HEK293 (cell line): ENCODE measurements at regions not wholly inside any gene's neighbourhood (a gene's known extent, or its start where the extent isn't known, plus 50 kb on each side); places are given as distances from the start of the nearest gene placed in this dataset.

Experiments used
- CTCF ChIA-PET: fragments of 350-600 bp; formaldehyde crosslinking; extraction: SDS; loops from one replicate; lab custom pipeline; 2021; ENCODE audit warnings: antibody characterized with exemption; lab: Yijun Ruan, JAX
- POLR2A ChIA-PET: fragments of 300-600 bp; formaldehyde crosslinking; extraction: SDS; loops from one replicate; lab custom pipeline; 2020; ENCODE audit warnings: antibody characterized with exemption, inconsistent platforms; lab: Yijun Ruan, JAX
- H3K27ac ChIP-seq: fragments of 200-500 bp; sonication (Bioruptor generic); 2 replicates; pipeline ENCODE4 v1.5.1; 2014; ENCODE audit warnings: low read depth, low read length, control low read depth, inconsistent platforms; ENCODE audit errors: extremely low read depth
- H3K36me3 ChIP-seq, 2 experiments: fragments of 200-500 bp in 1 of 2; sonication (Bioruptor generic) in 1 of 2; 1 replicate in 1 of 2; 2 replicates in 1 of 2; pipeline ENCODE4 v1.5.1; 2014 to 2017; ENCODE audit warnings: inconsistent platforms in 2 of 2, low read length in 2 of 2; ENCODE audit not compliant: control insufficient read depth in 2 of 2, insufficient read depth in 1 of 2
- H3K4me1 ChIP-seq: fragments of 200-500 bp; sonication (Bioruptor generic); 2 replicates; pipeline ENCODE4 v1.5.1; 2014; ENCODE audit warnings: mild to moderate bottlenecking, low read length, inconsistent platforms; ENCODE audit not compliant: control insufficient read depth, insufficient read depth
- H3K4me3 ChIP-seq: 2 replicates; pipeline ENCODE4 v1.5.1; 2011; ENCODE audit warnings: low read depth, mild to moderate bottlenecking, control low read depth, low read length, moderate library complexity
- H3K9me3 ChIP-seq: fragments of 200-500 bp; sonication (Bioruptor generic); 2 replicates; pipeline ENCODE4 v1.5.1; 2014; ENCODE audit warnings: low read depth, low read length, inconsistent platforms; ENCODE audit not compliant: control insufficient read depth, insufficient read depth
- KLF16 ChIP-seq: fragments of 450-650 bp; formaldehyde crosslinking; IDR thresholded peaks from 2 replicates; pipeline ENCODE4 v1.5.1; 2017; ENCODE audit warnings: missing biosample characterization, missing genetic modification characterization
- OVOL3 ChIP-seq: fragments of 450-650 bp; formaldehyde crosslinking; IDR thresholded peaks from 2 replicates; pipeline ENCODE4 v1.5.1; 2016; ENCODE audit warnings: missing biosample characterization, missing genetic modification characterization
- PRDM2 ChIP-seq: fragments of 450-650 bp; formaldehyde crosslinking; IDR thresholded peaks from 2 replicates; pipeline ENCODE4 v1.5.1; 2016; ENCODE audit warnings: missing biosample characterization, missing genetic modification characterization, borderline replicate concordance
- REPIN1 ChIP-seq: fragments of 450-650 bp; formaldehyde crosslinking; IDR thresholded peaks from 2 replicates; pipeline ENCODE4 v1.5.1; 2017; ENCODE audit warnings: missing biosample characterization, missing genetic modification characterization, low read depth
- SP2 ChIP-seq: fragments of 450-650 bp; formaldehyde crosslinking; IDR thresholded peaks from 2 replicates; pipeline ENCODE4 v1.5.1; 2016; ENCODE audit warnings: missing biosample characterization, missing genetic modification characterization
- ZBTB11 ChIP-seq: fragments of 450-650 bp; formaldehyde crosslinking; conservative IDR thresholded peaks from 2 replicates; pipeline ENCODE4 v1.5.1; 2016; ENCODE audit warnings: low read depth, missing biosample characterization, missing genetic modification characterization
- ZEB2 ChIP-seq: fragments of 450-650 bp; formaldehyde crosslinking; IDR thresholded peaks from 2 replicates; pipeline ENCODE4 v1.5.1; 2016; ENCODE audit warnings: missing biosample characterization, missing genetic modification characterization
- ZFP3 ChIP-seq: fragments of 450-650 bp; formaldehyde crosslinking; IDR thresholded peaks from 2 replicates; pipeline ENCODE4 v1.5.1; 2016; ENCODE audit warnings: low read depth, missing biosample characterization, missing genetic modification characterization
- ZNF114 ChIP-seq: fragments of 450-650 bp; formaldehyde crosslinking; IDR thresholded peaks from 2 replicates; pipeline ENCODE4 v1.5.0; 2017; ENCODE audit warnings: missing biosample characterization, missing genetic modification characterization
- ZNF133 ChIP-seq: fragments of 450-650 bp; formaldehyde crosslinking; IDR thresholded peaks from 2 replicates; pipeline ENCODE4 v1.5.1; 2016; ENCODE audit warnings: missing biosample characterization, missing genetic modification characterization
- ZNF155 ChIP-seq: fragments of 450-650 bp; formaldehyde crosslinking; IDR thresholded peaks from 2 replicates; pipeline ENCODE4 v1.5.1; 2016; ENCODE audit warnings: missing biosample characterization, missing genetic modification characterization
- ZNF214 ChIP-seq: fragments of 450-650 bp; formaldehyde crosslinking; IDR thresholded peaks from 2 replicates; pipeline ENCODE4 v1.5.1; 2017; ENCODE audit warnings: missing biosample characterization, mild to moderate bottlenecking, missing genetic modification characterization, borderline replicate concordance
- ZNF350 ChIP-seq: fragments of 450-650 bp; formaldehyde crosslinking; IDR thresholded peaks from 2 replicates; pipeline ENCODE4 v1.5.0; 2017; ENCODE audit warnings: missing biosample characterization, mild to moderate bottlenecking, missing genetic modification characterization
- ZNF37A ChIP-seq: fragments of 450-650 bp; IDR thresholded peaks from 2 replicates; pipeline ENCODE4 v1.5.1; 2018; ENCODE audit warnings: missing biosample characterization, missing genetic modification characterization
- ZNF521 ChIP-seq: fragments of 450-650 bp; formaldehyde crosslinking; IDR thresholded peaks from 2 replicates; pipeline ENCODE4 v1.5.1; 2017; ENCODE audit warnings: missing biosample characterization, mild to moderate bottlenecking, missing genetic modification characterization
- ZNF530 ChIP-seq: fragments of 450-650 bp; formaldehyde crosslinking; IDR thresholded peaks from 2 replicates; pipeline ENCODE4 v1.5.1; 2016; ENCODE audit warnings: low read depth, missing biosample characterization, missing genetic modification characterization
- ZNF548 ChIP-seq: fragments of 450-650 bp; formaldehyde crosslinking; IDR thresholded peaks from 2 replicates; pipeline ENCODE4 v1.5.1; 2016; ENCODE audit warnings: missing biosample characterization, missing genetic modification characterization
- ZNF549 ChIP-seq: fragments of 450-650 bp; IDR thresholded peaks from 2 replicates; pipeline ENCODE4 v1.5.1; 2018; ENCODE audit warnings: missing biosample characterization, missing genetic modification characterization, mild to moderate bottlenecking, inconsistent platforms, moderate library complexity
- ZNF791 ChIP-seq: fragments of 450-650 bp; formaldehyde crosslinking; IDR thresholded peaks from 2 replicates; pipeline ENCODE4 v1.5.1; 2016; ENCODE audit warnings: missing biosample characterization, missing genetic modification characterization
- ZSCAN4 ChIP-seq: fragments of 450-650 bp; formaldehyde crosslinking; IDR thresholded peaks from 2 replicates; pipeline ENCODE4 v1.5.1; 2017; ENCODE audit warnings: missing biosample characterization, missing genetic modification characterization
- TF ChIP-seq, protein P1 (sequence below): fragments of 450-650 bp; formaldehyde crosslinking; IDR thresholded peaks from 2 replicates; pipeline ENCODE4 v1.5.1; 2016; ENCODE audit warnings: missing biosample characterization, missing genetic modification characterization, low read depth

DNA sequence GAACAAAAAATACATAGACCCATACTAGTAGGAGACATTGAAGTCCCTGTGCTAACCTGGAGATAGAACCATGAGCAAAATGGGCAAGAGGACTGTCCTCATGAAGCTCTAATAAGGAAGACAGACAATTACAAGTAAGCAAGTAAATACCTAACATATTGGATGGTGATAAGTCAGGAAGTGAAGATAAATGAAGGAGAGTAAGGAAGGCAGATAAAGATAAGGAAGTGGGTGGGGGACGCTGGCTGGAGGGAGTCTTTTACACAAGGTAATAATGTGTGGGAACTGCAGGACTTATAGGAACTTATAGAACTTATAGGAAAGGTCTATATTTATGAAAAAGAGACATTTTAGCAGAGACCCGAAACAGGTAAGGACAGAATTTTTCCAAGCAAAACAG lies 148.9 kb upstream of the ABI3BP start:
- no peaks in the 10 kb centered on the region for H3K4me1 ChIP-seq
- no peaks in the 10 kb centered on the region for H3K36me3 ChIP-seq
- no peaks in the 10 kb centered on the region for H3K9me3 ChIP-seq
- ChIA-PET CTCF (no interaction called here), POLR2A (no interaction called here)
- H3K27ac ChIP-seq = no peak overlapping the region
- TF ChIP-seq ZEB2 (no peak), SP2 (tag by site-specific recombination) (no peak), ZNF114 (tag by site-specific recombination) (no peak), ZNF350 (tag by site-specific recombination) (no peak), ZBTB11 (tag by site-specific recombination) (no peak), ZNF521 (tag by site-specific recombination) (no peak), ZFP3 (tag by site-specific recombination) (no peak), ZNF549 (tag by site-specific recombination) (no peak), ZNF133 (tag by site-specific recombination) (no peak), ZNF214 (tag by site-specific recombination) (no peak), KLF16 (tag by site-specific recombination) (no peak)
- TF ChIP-seq, protein P1, sequence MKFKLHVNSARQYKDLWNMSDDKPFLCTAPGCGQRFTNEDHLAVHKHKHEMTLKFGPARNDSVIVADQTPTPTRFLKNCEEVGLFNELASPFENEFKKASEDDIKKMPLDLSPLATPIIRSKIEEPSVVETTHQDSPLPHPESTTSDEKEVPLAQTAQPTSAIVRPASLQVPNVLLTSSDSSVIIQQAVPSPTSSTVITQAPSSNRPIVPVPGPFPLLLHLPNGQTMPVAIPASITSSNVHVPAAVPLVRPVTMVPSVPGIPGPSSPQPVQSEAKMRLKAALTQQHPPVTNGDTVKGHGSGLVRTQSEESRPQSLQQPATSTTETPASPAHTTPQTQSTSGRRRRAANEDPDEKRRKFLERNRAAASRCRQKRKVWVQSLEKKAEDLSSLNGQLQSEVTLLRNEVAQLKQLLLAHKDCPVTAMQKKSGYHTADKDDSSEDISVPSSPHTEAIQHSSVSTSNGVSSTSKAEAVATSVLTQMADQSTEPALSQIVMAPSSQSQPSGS = no peak
- H3K4me3 ChIP-seq = no peak overlapping the region

DNA sequence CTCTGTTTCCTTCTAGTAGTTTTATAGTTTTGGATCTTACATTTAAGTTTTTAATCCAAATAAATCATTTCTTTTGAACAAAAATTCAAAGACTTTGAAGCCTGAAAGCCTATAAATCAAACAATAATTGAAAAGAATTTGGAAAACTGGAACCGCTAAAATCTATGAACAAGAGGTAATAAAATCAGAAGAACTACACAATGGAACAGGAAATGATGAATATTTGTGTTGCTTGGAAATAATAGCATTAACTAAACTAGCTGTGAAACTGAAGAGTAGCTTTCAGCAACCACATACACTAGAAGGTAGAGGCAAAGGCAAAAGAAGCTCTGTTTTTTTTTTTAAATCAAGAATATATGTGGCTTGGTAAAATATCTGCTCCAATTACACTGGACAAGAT lies 147.9 kb upstream of the ABI3BP start:
- no peaks in the 10 kb centered on the region for H3K36me3 ChIP-seq
- CTCF ChIA-PET = no interaction called here
- H3K4me3 ChIP-seq = no peak overlapping the region
- H3K4me1 ChIP-seq = no peaks in the 10 kb centered on the region
- TF ChIP-seq ZNF155 (tag by site-specific recombination) (no peak), ZNF548 (tag by site-specific recombination) (no peak), PRDM2 (no peak), ZNF530 (no peak), ZNF37A (tag by site-specific recombination) (no peak), REPIN1 (tag by site-specific recombination) (no peak), ZSCAN4 (tag by site-specific recombination) (no peak), OVOL3 (tag by site-specific recombination) (no peak), ZNF791 (tag by site-specific recombination) (no peak)
- TF ChIP-seq, all 188 proteins: peak for 0
- no peak overlapping the region for H3K27ac ChIP-seq
- no peaks in the 10 kb centered on the region for H3K9me3 ChIP-seq
- POLR2A ChIA-PET = no interaction called here
